ENCODE measurements at regions not wholly inside any gene's neighbourhood (a gene's known extent, or its start where the extent isn't known, plus 50 kb on each side); places are given as distances from the start of the nearest gene placed in this dataset.

- TF ChIP-seq ZNF396 (CRISPR knock-in tag; IDR thresholded peaks at IDR 0.05; ENCODE audit: borderline replicate concordance) (no peak), PRRX2 (CRISPR knock-in tag; IDR thresholded peaks at IDR 0.05) (no peak), TCF7 (CRISPR knock-in tag; IDR thresholded peaks at IDR 0.05; ENCODE audit: low read depth) (no peak), E2F5 (CRISPR knock-in tag; IDR thresholded peaks at IDR 0.05) (no peak), TEAD1 (CRISPR knock-in tag; IDR thresholded peaks at IDR 0.05) (no peak), ERG (CRISPR knock-in tag; IDR thresholded peaks at IDR 0.05) (no peak), KAT7 (CRISPR knock-in tag; IDR thresholded peaks at IDR 0.05; ENCODE audit: borderline replicate concordance) (no peak), E2F1 (CRISPR knock-in tag; IDR thresholded peaks at IDR 0.05) (no peak), HMGA2 (CRISPR knock-in tag; IDR thresholded peaks at IDR 0.05) (no peak)
Observed at GRCh38 chr13:55230570-55230908, 1910.2 kb upstream of the PRR20A start (continued).

- CTCF ChIA-PET: no interaction called here
- Mint-ChIP-seq H3K9me3 (peaks cover 8% of the 10 kb centered on the region), H3K27me3 (ENCODE audit: low read depth) (no peaks in the 10 kb centered on the region), H3K27ac (no peak overlapping the region), H3K4me3 (no peak overlapping the region), H3K4me1 (peaks cover 21% of the 10 kb centered on the region), H3K36me3 (peaks cover 5% of the 10 kb centered on the region)
- POLR2A ChIA-PET: no interaction called here
- DNase-seq (ENCODE audit: low spot score): no peak
- no peak for ATAC-seq
- TF ChIP-seq ZNF263 (CRISPR knock-in tag; IDR thresholded peaks at IDR 0.05; ENCODE audit: low read depth) (no peak), E2F5 (CRISPR knock-in tag; IDR thresholded peaks at IDR 0.05) (no peak), ZNF281 (CRISPR knock-in tag; IDR thresholded peaks at IDR 0.05) (no peak), EMX1 (CRISPR knock-in tag; IDR thresholded peaks at IDR 0.05) (no peak), FOXJ3 (CRISPR knock-in tag; IDR thresholded peaks at IDR 0.05; ENCODE audit: borderline replicate concordance) (no peak), NFYB (CRISPR knock-in tag; conservative IDR thresholded peaks at IDR 0.05; ENCODE audit: low read depth) (no peak), PREB (CRISPR knock-in tag; IDR thresholded peaks at IDR 0.05; ENCODE audit: borderline replicate concordance) (no peak), ATF1 (CRISPR knock-in tag; IDR thresholded peaks at IDR 0.05) (no peak), OVOL2 (CRISPR knock-in tag; IDR thresholded peaks at IDR 0.05; ENCODE audit: borderline replicate concordance) (no peak), ZNF396 (CRISPR knock-in tag; IDR thresholded peaks at IDR 0.05; ENCODE audit: borderline replicate concordance) (no peak), E2F1 (CRISPR knock-in tag; IDR thresholded peaks at IDR 0.05) (no peak), ZNF219 (CRISPR knock-in tag; IDR thresholded peaks at IDR 0.05; ENCODE audit: borderline replicate concordance) (no peak), PRRX2 (CRISPR knock-in tag; IDR thresholded peaks at IDR 0.05) (no peak), CTCF (IDR thresholded peaks at IDR 0.05) (no peak), SMAD4 (CRISPR knock-in tag; IDR thresholded peaks at IDR 0.05) (no peak), SOX15 (CRISPR knock-in tag; IDR thresholded peaks at IDR 0.05) (no peak), AR (CRISPR knock-in tag; IDR thresholded peaks at IDR 0.05) (no peak)
Observed at GRCh38 chr13:55234311-55234710, 1906.4 kb upstream of the PRR20A start.
